SK-N-SH (cell line): ENCODE measurements at regions not wholly inside any gene's neighbourhood (a gene's known extent, or its start where the extent isn't known, plus 50 kb on each side); places are given as distances from the start of the nearest gene placed in this dataset.

ENCODE experiments used
- CTCF ChIA-PET: fragments of 300-600, 350-600 bp; formaldehyde crosslinking; extraction: SDS; loops from one replicate; lab custom pipeline; 2021; lab: Yijun Ruan, JAX
- POLR2A ChIA-PET: fragments of 350-600 bp; sonication (Branson Sonifier 250); formaldehyde crosslinking; extraction: SDS; loops from one replicate; lab custom pipeline; 2020; ENCODE audit warnings: antibody characterized with exemption, inconsistent platforms; lab: Yijun Ruan, JAX
- DNase-seq: peaks from one replicate; pipeline ENCODE4 v3.0.0; 2012
- H2AFZ ChIP-seq: fragments of 200-600 bp; sonication (generic); 2 replicates; pipeline ENCODE4 v1.8.1; 2016; ENCODE audit warnings: antibody characterized with exemption, mild to moderate bottlenecking, low read depth
- H3F3A ChIP-seq: fragments of 200-600 bp; sonication (generic); replicated peaks from 2 replicates; pipeline ENCODE3; 2016; ENCODE audit warnings: antibody characterized with exemption, mild to moderate bottlenecking; ENCODE audit not compliant: insufficient read depth
- H3K27ac ChIP-seq, 2 experiments: fragments of 200-500 bp in 1 of 2; fragments of 200-600 bp in 1 of 2; sonication (Bioruptor generic) in 1 of 2; sonication (generic), shearing (Covaris generic) in 1 of 2; 2 replicates each; pipeline versions ENCODE4 v1.5.1 to v1.6.1; 2014 to 2016; ENCODE audit warnings: low read depth in 2 of 2, inconsistent platforms in 1 of 2, low read length in 1 of 2, mild to moderate bottlenecking in 1 of 2, mixed read lengths in 1 of 2
- H3K27me3 ChIP-seq: fragments of 200-600 bp; sonication (generic), shearing (Covaris generic); 2 replicates; pipeline ENCODE4 v1.6.1; 2016; ENCODE audit warnings: mixed run types; ENCODE audit not compliant: insufficient read depth
- H3K36me3 ChIP-seq, 2 experiments: fragments of 200-500 bp in 1 of 2; fragments of 200-600 bp in 1 of 2; sonication (Bioruptor generic) in 1 of 2; sonication (generic) in 1 of 2; replicated peaks in 1 of 2; 2 replicates each; pipeline versions ENCODE3 to v1.5.1; 2014 to 2016; ENCODE audit warnings: low read length in 1 of 2, mild to moderate bottlenecking in 1 of 2; ENCODE audit not compliant: insufficient read depth in 2 of 2, control insufficient read depth in 1 of 2
- H3K4me1 ChIP-seq, 2 experiments: fragments of 200-500 bp in 1 of 2; fragments of 200-600 bp in 1 of 2; sonication (Bioruptor generic) in 1 of 2; sonication (generic), shearing (Covaris generic) in 1 of 2; 2 replicates each; pipeline versions ENCODE4 v1.5.1 to v1.6.1; 2014 to 2016; ENCODE audit warnings: low read depth in 1 of 2, low read length in 1 of 2, mixed run types in 1 of 2; ENCODE audit not compliant: insufficient read depth in 2 of 2, control insufficient read depth in 1 of 2
- H3K4me2 ChIP-seq: fragments of 200-600 bp; sonication (generic), shearing (Covaris generic); 2 replicates; pipeline ENCODE4 v1.6.1; 2017; ENCODE audit warnings: mixed run types
- H3K4me3 ChIP-seq, 2 experiments: fragments of 200-500 bp in 1 of 2; fragments of 200-600 bp in 1 of 2; sonication (Bioruptor generic) in 1 of 2; sonication (generic), shearing (Covaris generic) in 1 of 2; 2 replicates each; pipeline versions ENCODE4 v1.5.1 to v1.8.1; 2014 to 2016; ENCODE audit warnings: low read depth in 2 of 2, inconsistent platforms in 1 of 2, low read length in 1 of 2, mild to moderate bottlenecking in 1 of 2, mixed read lengths in 1 of 2, moderate library complexity in 1 of 2
- H3K79me2 ChIP-seq: fragments of 200-600 bp; sonication (generic); 2 replicates; pipeline ENCODE4 v1.8.1; 2017; ENCODE audit warnings: mild to moderate bottlenecking; ENCODE audit not compliant: insufficient read depth
- H3K9ac ChIP-seq: fragments of 200-600 bp; sonication (generic); 2 replicates; pipeline ENCODE4 v1.6.1; 2017; ENCODE audit warnings: mixed run types
- H3K9me2 ChIP-seq: fragments of 200-600 bp; sonication (generic); 2 replicates; pipeline ENCODE4 v1.6.1; 2017; ENCODE audit warnings: mixed run types
- H3K9me3 ChIP-seq: fragments of 200-600 bp; sonication (generic); 2 replicates; pipeline ENCODE4 v1.6.1; 2017; ENCODE audit warnings: mixed run types, mild to moderate bottlenecking, moderate library complexity
- H4K20me1 ChIP-seq: fragments of 200-600 bp; sonication (generic); 2 replicates; pipeline ENCODE4 v1.6.1; 2017; ENCODE audit warnings: mild to moderate bottlenecking, mixed run types; ENCODE audit not compliant: insufficient read depth
- EP300 ChIP-seq, 2 experiments: IDR thresholded peaks; 2 replicates each; pipeline versions ENCODE4 v1.4.0 to v1.6.1; 2012; ENCODE audit warnings: borderline replicate concordance in 1 of 2, low read depth in 1 of 2, low read length in 1 of 2
- FOSL2 ChIP-seq: IDR thresholded peaks from 2 replicates; pipeline ENCODE4 v1.4.0; 2012; ENCODE audit warnings: low read depth, mild to moderate bottlenecking, moderate library complexity, borderline replicate concordance
- GATA2 ChIP-seq: sonication (generic); formaldehyde crosslinking; IDR thresholded peaks from 2 replicates; pipeline ENCODE4 v1.5.0; 2020; ENCODE audit warnings: mild to moderate bottlenecking, missing genetic modification reagents
- IRF3 ChIP-seq: fragments of 150-350 bp; IDR thresholded peaks from 2 replicates; pipeline ENCODE4 v1.6.1; 2016; ENCODE audit warnings: mild to moderate bottlenecking, low read depth, low read length
- MAX ChIP-seq: IDR thresholded peaks from 2 replicates; pipeline ENCODE4 v1.4.0; 2012; ENCODE audit warnings: low read depth
- REST ChIP-seq: IDR thresholded peaks from 2 replicates; pipeline ENCODE4 v1.6.1; 2012; ENCODE audit warnings: mild to moderate bottlenecking, low read depth, low read length, moderate library complexity
- RFX5 ChIP-seq: IDR thresholded peaks from 2 replicates; pipeline ENCODE4 v1.6.1; 2012; ENCODE audit warnings: mild to moderate bottlenecking, improper control_type of control experiment, low read length
- YY1 ChIP-seq: IDR thresholded peaks from 2 replicates; pipeline ENCODE4 v1.4.0; 2012; ENCODE audit warnings: low read depth, mild to moderate bottlenecking
- ZBTB33 ChIP-seq: IDR thresholded peaks from 2 replicates; pipeline ENCODE4 v1.4.0; 2012; ENCODE audit warnings: low read depth, borderline replicate concordance
- WGBS: methylation state at CpG from one replicate; pipeline ENCODE4 v1.1.6; 2017; ENCODE audit warnings: low lambda C conversion rate; 5-methylcytosine and 5-hydroxymethylcytosine counted together
- TF ChIP-seq, protein P1 (sequence below): fragments of 200-600 bp; sonication (generic); IDR thresholded peaks from 2 replicates; pipeline ENCODE4 v1.6.1; 2017; ENCODE audit warnings: antibody characterized with exemption, mild to moderate bottlenecking, moderate library complexity
- TF ChIP-seq, protein P2 (sequence below): IDR thresholded peaks from 2 replicates; pipeline ENCODE4; 2012

DNA sequence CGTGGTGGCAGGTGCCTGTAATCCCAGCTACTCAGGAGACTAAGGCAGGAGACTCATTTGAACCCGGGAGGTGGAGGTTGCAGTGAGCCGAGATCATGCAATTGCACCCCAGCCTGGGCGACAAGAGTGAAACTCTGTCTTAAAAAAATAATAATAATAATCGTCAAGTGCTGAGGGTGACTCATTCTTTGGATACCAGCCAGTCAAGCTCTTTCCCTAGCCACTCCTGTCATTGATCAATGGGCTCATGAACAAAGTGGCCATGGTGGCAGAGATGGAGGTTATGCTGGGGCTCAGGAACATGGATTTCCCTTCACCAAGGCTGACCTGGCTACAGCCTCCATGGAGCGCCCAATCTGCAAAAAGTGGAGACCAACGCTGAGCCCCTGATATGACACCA lies 94.5 kb upstream of the HAAO start:
- H4K20me1 ChIP-seq = no peaks in the 10 kb centered on the region
- H3K9me3 ChIP-seq = no peaks in the 10 kb centered on the region
- no peak overlapping the region for H2AFZ ChIP-seq
- H3K9ac ChIP-seq = no peak overlapping the region
- no peak overlapping the region for H3K4me3 ChIP-seq
- no peaks in the 10 kb centered on the region for H3F3A ChIP-seq
- H3K36me3 ChIP-seq = no peaks in the 10 kb centered on the region
- H3K79me2 ChIP-seq = no peaks in the 10 kb centered on the region
- H3K9me2 ChIP-seq = no peaks in the 10 kb centered on the region
- no peak overlapping the region for H3K27ac ChIP-seq
- TF ChIP-seq, protein P1, sequence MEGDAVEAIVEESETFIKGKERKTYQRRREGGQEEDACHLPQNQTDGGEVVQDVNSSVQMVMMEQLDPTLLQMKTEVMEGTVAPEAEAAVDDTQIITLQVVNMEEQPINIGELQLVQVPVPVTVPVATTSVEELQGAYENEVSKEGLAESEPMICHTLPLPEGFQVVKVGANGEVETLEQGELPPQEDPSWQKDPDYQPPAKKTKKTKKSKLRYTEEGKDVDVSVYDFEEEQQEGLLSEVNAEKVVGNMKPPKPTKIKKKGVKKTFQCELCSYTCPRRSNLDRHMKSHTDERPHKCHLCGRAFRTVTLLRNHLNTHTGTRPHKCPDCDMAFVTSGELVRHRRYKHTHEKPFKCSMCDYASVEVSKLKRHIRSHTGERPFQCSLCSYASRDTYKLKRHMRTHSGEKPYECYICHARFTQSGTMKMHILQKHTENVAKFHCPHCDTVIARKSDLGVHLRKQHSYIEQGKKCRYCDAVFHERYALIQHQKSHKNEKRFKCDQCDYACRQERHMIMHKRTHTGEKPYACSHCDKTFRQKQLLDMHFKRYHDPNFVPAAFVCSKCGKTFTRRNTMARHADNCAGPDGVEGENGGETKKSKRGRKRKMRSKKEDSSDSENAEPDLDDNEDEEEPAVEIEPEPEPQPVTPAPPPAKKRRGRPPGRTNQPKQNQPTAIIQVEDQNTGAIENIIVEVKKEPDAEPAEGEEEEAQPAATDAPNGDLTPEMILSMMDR = no peak
- TF ChIP-seq, protein P2, sequence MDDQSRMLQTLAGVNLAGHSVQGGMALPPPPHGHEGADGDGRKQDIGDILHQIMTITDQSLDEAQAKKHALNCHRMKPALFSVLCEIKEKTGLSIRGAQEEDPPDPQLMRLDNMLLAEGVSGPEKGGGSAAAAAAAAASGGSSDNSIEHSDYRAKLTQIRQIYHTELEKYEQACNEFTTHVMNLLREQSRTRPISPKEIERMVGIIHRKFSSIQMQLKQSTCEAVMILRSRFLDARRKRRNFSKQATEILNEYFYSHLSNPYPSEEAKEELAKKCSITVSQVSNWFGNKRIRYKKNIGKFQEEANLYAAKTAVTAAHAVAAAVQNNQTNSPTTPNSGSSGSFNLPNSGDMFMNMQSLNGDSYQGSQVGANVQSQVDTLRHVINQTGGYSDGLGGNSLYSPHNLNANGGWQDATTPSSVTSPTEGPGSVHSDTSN = 0 out of 2 replicates have a peak, but pooled peaks have one; percentile 12
- TF ChIP-seq ZBTB33 (no peak), IRF3 (no peak), GATA2 (CRISPR knock-in tag) (no peak)
- TF ChIP-seq, all 33 proteins: peak for 1
- H3K27me3 ChIP-seq = no peaks in the 10 kb centered on the region
- DNase-seq = no peak
- H3K4me2 ChIP-seq = no peak overlapping the region
- H3K4me1 ChIP-seq = no peaks in the 10 kb centered on the region
- CTCF ChIA-PET = interaction anchor here (0.8 kb wide), 1 partner anchor 10 kb away, joined by 3 read pairs; no protein-coding TSS in a partner anchor
- POLR2A ChIA-PET = no interaction called here
- 74% methylated on average over 7 of the region's 7 CpGs for WGBS

DNA sequence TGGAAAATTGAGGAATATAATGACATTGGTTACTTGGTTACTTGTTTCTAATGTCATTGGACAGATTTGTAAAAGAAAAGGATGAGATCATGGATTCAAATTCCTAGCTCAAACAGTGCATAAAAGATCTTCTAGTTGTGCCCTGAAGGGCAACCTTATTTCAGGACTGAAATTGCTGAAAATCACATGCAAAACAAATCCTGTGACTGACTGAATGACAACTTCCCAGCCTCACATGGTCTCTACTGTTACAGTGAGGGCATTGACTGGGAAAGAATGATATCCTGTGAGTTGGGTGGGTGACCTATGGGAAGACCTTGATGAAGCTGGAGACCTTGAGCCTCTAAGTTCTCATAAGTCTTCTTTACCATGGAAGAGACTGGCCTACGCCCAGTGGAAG lies 90.4 kb upstream of the HAAO start:
- Histone ChIP-seq H3K79me2 (no peaks in the 10 kb centered on the region), H3F3A (no peaks in the 10 kb centered on the region), H3K36me3 (no peaks in the 10 kb centered on the region), H3K9me2 (no peaks in the 10 kb centered on the region), H4K20me1 (no peaks in the 10 kb centered on the region), H3K4me2 (no peak overlapping the region), H3K27me3 (no peaks in the 10 kb centered on the region), H2AFZ (no peak overlapping the region), H3K27ac (no peak overlapping the region), H3K4me1 (peaks cover 0 to 19% of the 10 kb centered on the region in 2 experiments; a peak in 2 of 4 replicates), H3K4me3 (no peak overlapping the region), H3K9ac (no peak overlapping the region), H3K9me3 (no peaks in the 10 kb centered on the region)
- no peak for DNase-seq
- ChIA-PET CTCF (interaction anchor here (1.1 to 3.9 kb wide), 4 partner anchors 23 to 726 kb away, joined by 3 to 26 read pairs (median 7); no protein-coding TSS in a partner anchor), POLR2A (no interaction called here)
- WGBS = 61% methylated on average over 1 of the region's 1 CpG
- TF ChIP-seq MAX (no peak), EP300 (IDR thresholded peaks at IDR 0.05; ENCODE audit: borderline replicate concordance in 1 of 2, low read depth in 1 of 2, low read length in 1 of 2) (no peak), REST (no peak), YY1 (no peak), RFX5 (no peak), FOSL2 (no peak)
